ENCODE measurements at regions not wholly inside any gene's neighbourhood (a gene's known extent, or its start where the extent isn't known, plus 50 kb on each side); places are given as distances from the start of the nearest gene placed in this dataset.

DNA sequence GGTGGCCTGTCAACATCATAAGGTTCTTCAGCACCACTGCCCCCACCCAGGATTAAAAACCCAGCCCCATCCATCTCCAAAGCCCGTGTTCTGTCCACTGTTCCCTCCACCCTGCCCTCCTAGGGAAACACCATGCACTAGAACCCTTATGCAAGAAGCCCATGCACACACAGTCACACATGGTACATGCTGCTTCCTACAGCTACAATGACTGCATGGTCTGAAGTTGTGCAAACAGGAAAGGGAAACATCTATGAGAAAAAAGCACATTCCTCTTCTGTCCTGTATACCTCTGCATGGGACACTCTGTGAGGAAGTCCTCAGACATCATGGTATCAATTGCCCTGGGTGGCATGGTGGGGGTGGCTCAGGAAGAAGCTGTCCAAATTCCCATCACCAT is 108.6 kb upstream of the MRPS22 start:
- no peak for TF ChIP-seq CTCF (IDR thresholded peaks at IDR 0.05)
- Histone ChIP-seq H3K4me1 (no peaks in the 10 kb centered on the region), H3K27me3 (no peaks in the 10 kb centered on the region), H3K27ac (no peak overlapping the region), H3K9me3 (no peaks in the 10 kb centered on the region), H3K36me3 (no peaks in the 10 kb centered on the region), H3K4me3 (no peak overlapping the region)
- no peak for DNase-seq (ENCODE audit: low spot score)

DNA sequence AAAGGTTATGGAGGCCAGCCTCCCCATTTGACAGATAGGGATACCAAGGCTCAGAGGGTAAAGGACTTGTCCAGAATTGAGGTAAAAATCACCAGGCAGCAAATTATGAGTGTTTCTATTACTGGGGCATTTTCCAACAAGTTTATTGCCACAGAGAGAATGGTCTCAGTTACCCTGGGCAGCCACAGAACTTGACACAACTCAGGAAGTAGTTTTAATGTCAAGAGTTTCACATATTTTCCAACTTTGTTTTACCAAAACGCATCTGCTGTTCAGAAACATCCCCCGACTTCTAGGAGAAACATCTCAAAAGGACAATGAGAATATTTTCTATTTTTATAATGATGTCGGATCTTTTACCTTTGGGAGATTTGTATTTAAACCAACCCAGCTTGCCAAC is 107.5 kb upstream of the MRPS22 start:
- no peak overlapping the region for H3K4me3 ChIP-seq
- no peaks in the 10 kb centered on the region for H3K27me3 ChIP-seq
- no peak for DNase-seq (ENCODE audit: low spot score)
- TF ChIP-seq CTCF (IDR thresholded peaks at IDR 0.05), result no peak
- H3K4me1 ChIP-seq, result no peaks in the 10 kb centered on the region
- no peak overlapping the region for H3K27ac ChIP-seq
- H3K36me3 ChIP-seq, result no peaks in the 10 kb centered on the region
- no peaks in the 10 kb centered on the region for H3K9me3 ChIP-seq

GRCh38 chr3:139238281-139239030 is 105.4 kb upstream of the MRPS22 start:
- H3K9me3 ChIP-seq, result no peaks in the 10 kb centered on the region
- no peak for TF ChIP-seq CTCF (IDR thresholded peaks at IDR 0.05)
- H3K4me1 ChIP-seq, result no peaks in the 10 kb centered on the region
- no peak overlapping the region for H3K4me3 ChIP-seq
- no peaks in the 10 kb centered on the region for H3K36me3 ChIP-seq
- H3K27ac ChIP-seq, result no peak overlapping the region
- DNase-seq (ENCODE audit: low spot score), result no peak
- H3K27me3 ChIP-seq, result no peaks in the 10 kb centered on the region

DNA sequence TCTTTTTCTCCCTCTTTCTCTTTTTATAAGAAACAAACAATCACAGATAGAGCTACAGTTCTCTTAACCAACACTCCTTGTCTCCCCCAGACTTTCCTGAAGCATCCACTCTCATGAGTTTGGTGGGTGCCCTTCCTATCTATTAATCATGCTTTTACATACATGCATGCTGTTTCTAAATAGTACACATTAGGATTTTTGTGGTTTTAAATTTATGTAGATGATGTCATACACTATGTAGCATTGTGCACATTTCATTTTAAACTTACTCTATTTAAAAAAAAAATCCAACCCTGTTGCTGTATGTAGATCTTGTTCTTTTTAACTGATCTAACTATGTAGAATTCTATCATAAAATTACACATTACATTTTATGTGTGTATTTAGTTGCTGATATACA is 104.3 kb upstream of the MRPS22 start:
- Histone ChIP-seq H3K4me3 (no peak overlapping the region), H3K27ac (no peak overlapping the region), H3K27me3 (no peaks in the 10 kb centered on the region), H3K9me3 (no peaks in the 10 kb centered on the region), H3K4me1 (no peaks in the 10 kb centered on the region), H3K36me3 (no peaks in the 10 kb centered on the region)
- no peak for DNase-seq (ENCODE audit: low spot score)
- no peak for TF ChIP-seq CTCF (IDR thresholded peaks at IDR 0.05)

DNA sequence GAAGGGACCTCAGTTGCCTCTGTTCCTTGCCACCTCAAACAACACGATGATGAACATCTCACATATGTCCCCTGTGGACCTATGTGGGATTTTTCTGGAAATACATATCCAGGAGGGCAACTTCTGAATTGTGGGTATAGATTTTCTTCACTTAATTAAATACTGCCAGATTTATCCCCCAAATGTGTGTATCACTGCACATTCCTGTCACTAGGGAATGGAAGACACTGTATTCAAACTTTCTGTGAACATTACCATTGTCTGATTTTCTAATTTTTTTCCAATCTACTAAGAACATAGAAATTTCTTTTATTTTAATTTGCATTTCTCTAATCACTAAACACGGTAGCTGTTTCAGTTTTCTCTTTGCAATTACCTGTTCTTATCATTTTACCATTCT is 102.0 kb upstream of the MRPS22 start:
- H3K27me3 ChIP-seq, result no peaks in the 10 kb centered on the region

More for the DNA sequence above, 102.0 kb upstream of the MRPS22 start:
- TF ChIP-seq CTCF (IDR thresholded peaks at IDR 0.05), result no peak
- H3K36me3 ChIP-seq, result no peaks in the 10 kb centered on the region
- no peaks in the 10 kb centered on the region for H3K4me1 ChIP-seq
- no peak overlapping the region for H3K27ac ChIP-seq
- no peak overlapping the region for H3K4me3 ChIP-seq
- no peak for DNase-seq (ENCODE audit: low spot score)
- H3K9me3 ChIP-seq, result no peaks in the 10 kb centered on the region
